Suppressor macrophage treated with lipopolysaccharide for 1 hour (primary cell): ENCODE measurements at regions not wholly inside any gene's neighbourhood (a gene's known extent, or its start where the extent isn't known, plus 50 kb on each side); places are given as distances from the start of the nearest gene placed in this dataset.
"Not testable (repeated sequence)": the region's sequence is repeated elsewhere in the genome, so short reads cannot be mapped to it uniquely, and the experiment has no call there.

ENCODE experiments used
- DNase-seq, 3 donors: peaks; one replicate each; pipeline ENCODE4 v3.0.0-alpha.2; 2020 to 2022

GRCh38 chr5:28823231-28823630 lies 1784.8 kb upstream of the CDH9 start:
- DNase-seq = no peak

- DNase-seq = no peak
Measured at GRCh38 chr5:28822071-28822470, 1783.7 kb upstream of the CDH9 start.

- no peak for DNase-seq
Measured at GRCh38 chr5:28810751-28811136, 1772.4 kb upstream of the CDH9 start.

- no peak for DNase-seq
Measured at GRCh38 chr5:28809811-28810750, 1771.7 kb upstream of the CDH9 start.

GRCh38 chr5:28808967-28809810 lies 1770.8 kb upstream of the CDH9 start:
- no peak for DNase-seq

GRCh38 chr5:28807195-28807729 lies 1768.9 kb upstream of the CDH9 start:
- DNase-seq = no peak

- not testable (repeated sequence) for DNase-seq
Measured at GRCh38 chr5:28799035-28799434, 1760.6 kb upstream of the CDH9 start.

- DNase-seq = no peak
Measured at GRCh38 chr5:28788954-28789353, 1750.6 kb upstream of the CDH9 start.

- DNase-seq = no peak
Measured at GRCh38 chr5:28780083-28780692, 1741.8 kb upstream of the CDH9 start.

GRCh38 chr5:28779161-28779754 lies 1740.9 kb upstream of the CDH9 start:
- no peak for DNase-seq

- DNase-seq = no peak
Measured at GRCh38 chr5:28770307-28770706, 1731.9 kb upstream of the CDH9 start.

GRCh38 chr5:28766565-28767158 lies 1728.3 kb upstream of the CDH9 start:
- DNase-seq = peak; percentile 4 to 22 (median 20)

- no peak for DNase-seq
Measured at GRCh38 chr5:28751396-28751795, 1713.0 kb upstream of the CDH9 start.

GRCh38 chr5:28750251-28750650 lies 1711.9 kb upstream of the CDH9 start:
- DNase-seq = no peak

GRCh38 chr5:28748446-28748845 lies 1710.1 kb upstream of the CDH9 start:
- DNase-seq = no peak

- no peak for DNase-seq
Measured at GRCh38 chr5:28743716-28744110, 1705.3 kb upstream of the CDH9 start.

GRCh38 chr5:28743025-28743715 lies 1704.8 kb upstream of the CDH9 start:
- DNase-seq = no peak

GRCh38 chr5:28737682-28738081 lies 1699.3 kb upstream of the CDH9 start:
- no peak for DNase-seq

- DNase-seq = no peak
Measured at GRCh38 chr5:28737222-28737621, 1698.8 kb upstream of the CDH9 start.

- no peak for DNase-seq
Measured at GRCh38 chr5:28734396-28734795, 1696.0 kb upstream of the CDH9 start.

GRCh38 chr5:28729067-28729466 lies 1690.7 kb upstream of the CDH9 start:
- no peak for DNase-seq

- DNase-seq = no peak
Measured at GRCh38 chr5:28726815-28727214, 1688.4 kb upstream of the CDH9 start.
